HUES48 (cell line): ENCODE measurements at regions not wholly inside any gene's neighbourhood (a gene's known extent, or its start where the extent isn't known, plus 50 kb on each side); places are given as distances from the start of the nearest gene placed in this dataset.
"Not testable (repeated sequence)": the region's sequence is repeated elsewhere in the genome, so short reads cannot be mapped to it uniquely, and the experiment has no call there.

Experiments
- H3K27ac ChIP-seq: one replicate; pipeline ENCODE4 v1.7.0; 2013; ENCODE audit warnings: low read depth, low read length, inconsistent platforms
- H3K27me3 ChIP-seq: 2 replicates; pipeline ENCODE4 v1.6.1; 2013; ENCODE audit warnings: mild to moderate bottlenecking, low read length; ENCODE audit not compliant: control insufficient read depth, insufficient read depth
- H3K36me3 ChIP-seq: 2 replicates; pipeline ENCODE4 v1.6.1; 2013; ENCODE audit warnings: low read length; ENCODE audit not compliant: control insufficient read depth, insufficient read depth
- H3K4me1 ChIP-seq: 2 replicates; pipeline ENCODE4 v1.6.1; 2013; ENCODE audit warnings: mild to moderate bottlenecking, low read length; ENCODE audit not compliant: control insufficient read depth, insufficient read depth
- H3K4me3 ChIP-seq: 2 replicates; pipeline ENCODE4 v1.5.1; 2013; ENCODE audit warnings: mild to moderate bottlenecking, low read depth, low read length
- H3K9ac ChIP-seq: 2 replicates; pipeline ENCODE4 v1.6.1; 2013; ENCODE audit warnings: mild to moderate bottlenecking, low read depth, low read length, moderate library complexity
- H3K9me3 ChIP-seq: 2 replicates; pipeline ENCODE4 v1.6.1; 2013; ENCODE audit warnings: low read length; ENCODE audit not compliant: control insufficient read depth, insufficient read depth

- Histone ChIP-seq H3K4me1 (no peaks in the 10 kb centered on the region), H3K36me3 (no peaks in the 10 kb centered on the region), H3K9ac (no peak overlapping the region), H3K4me3 (no peak overlapping the region), H3K27ac (no peak overlapping the region), H3K9me3 (no peaks in the 10 kb centered on the region), H3K27me3 (no peaks in the 10 kb centered on the region)
These were observed 165.6 kb upstream of the POGK start for GRCh38 chr1:166673722-166674121.

GRCh38 chr1:166675213-166675612, 164.1 kb upstream of the POGK start:
- Histone ChIP-seq H3K4me3 (no peak overlapping the region), H3K36me3 (no peaks in the 10 kb centered on the region), H3K27ac (no peak overlapping the region), H3K9me3 (no peaks in the 10 kb centered on the region), H3K4me1 (no peaks in the 10 kb centered on the region), H3K9ac (no peak overlapping the region), H3K27me3 (no peaks in the 10 kb centered on the region)

GRCh38 chr1:166676981-166677380, 162.3 kb upstream of the POGK start:
- no peaks in the 10 kb centered on the region for H3K27me3 ChIP-seq
- no peak overlapping the region for H3K27ac ChIP-seq
- H3K36me3 ChIP-seq: no peaks in the 10 kb centered on the region
- no peak overlapping the region for H3K4me3 ChIP-seq
- no peaks in the 10 kb centered on the region for H3K4me1 ChIP-seq
- H3K9ac ChIP-seq: no peak overlapping the region
- H3K9me3 ChIP-seq: no peaks in the 10 kb centered on the region

- Histone ChIP-seq H3K4me3 (no peak overlapping the region), H3K9ac (no peak overlapping the region), H3K27me3 (no peaks in the 10 kb centered on the region), H3K4me1 (no peaks in the 10 kb centered on the region), H3K36me3 (no peaks in the 10 kb centered on the region), H3K9me3 (no peaks in the 10 kb centered on the region), H3K27ac (no peak overlapping the region)
These were observed 159.9 kb upstream of the POGK start for GRCh38 chr1:166679369-166679768.

- Histone ChIP-seq H3K4me3 (no peak overlapping the region), H3K27ac (no peak overlapping the region), H3K4me1 (no peaks in the 10 kb centered on the region), H3K36me3 (no peaks in the 10 kb centered on the region), H3K9ac (no peak overlapping the region), H3K27me3 (no peaks in the 10 kb centered on the region), H3K9me3 (no peaks in the 10 kb centered on the region)
These were observed 156.7 kb upstream of the POGK start for GRCh38 chr1:166682588-166682987.

GRCh38 chr1:166684669-166685068, 154.6 kb upstream of the POGK start:
- H3K27me3 ChIP-seq, H3K9me3 ChIP-seq, H3K36me3 ChIP-seq, H3K4me3 ChIP-seq, H3K27ac ChIP-seq, H3K9ac ChIP-seq, H3K4me1 ChIP-seq: not testable (repeated sequence)

GRCh38 chr1:166685200-166685599, 154.1 kb upstream of the POGK start:
- Histone ChIP-seq H3K4me1 (no peaks in the 10 kb centered on the region), H3K27ac (no peak overlapping the region), H3K27me3 (no peaks in the 10 kb centered on the region), H3K4me3 (no peak overlapping the region), H3K9ac (no peak overlapping the region), H3K9me3 (no peaks in the 10 kb centered on the region), H3K36me3 (no peaks in the 10 kb centered on the region)

- not testable (repeated sequence) for H3K4me3 ChIP-seq, H3K27me3 ChIP-seq, H3K9ac ChIP-seq, H3K9me3 ChIP-seq, H3K4me1 ChIP-seq, H3K36me3 ChIP-seq, H3K27ac ChIP-seq
These were observed 153.4 kb upstream of the POGK start for GRCh38 chr1:166685891-166686290.

- H3K4me1 ChIP-seq, H3K36me3 ChIP-seq, H3K27me3 ChIP-seq, H3K4me3 ChIP-seq, H3K9ac ChIP-seq, H3K27ac ChIP-seq, H3K9me3 ChIP-seq: not testable (repeated sequence)
These were observed 148.7 kb upstream of the POGK start for GRCh38 chr1:166690596-166690995.

GRCh38 chr1:166691476-166691875, 147.8 kb upstream of the POGK start:
- no peak overlapping the region for H3K4me3 ChIP-seq
- H3K36me3 ChIP-seq: no peaks in the 10 kb centered on the region
- no peak overlapping the region for H3K9ac ChIP-seq
- H3K4me1 ChIP-seq: no peaks in the 10 kb centered on the region
- H3K27ac ChIP-seq: no peak overlapping the region
- H3K9me3 ChIP-seq: no peaks in the 10 kb centered on the region
- H3K27me3 ChIP-seq: no peaks in the 10 kb centered on the region

GRCh38 chr1:166692346-166692745, 146.9 kb upstream of the POGK start:
- no peak overlapping the region for H3K9ac ChIP-seq
- no peaks in the 10 kb centered on the region for H3K27me3 ChIP-seq
- no peaks in the 10 kb centered on the region for H3K36me3 ChIP-seq
- no peaks in the 10 kb centered on the region for H3K9me3 ChIP-seq
- H3K4me3 ChIP-seq: no peak overlapping the region
- H3K4me1 ChIP-seq: no peaks in the 10 kb centered on the region
- H3K27ac ChIP-seq: no peak overlapping the region

GRCh38 chr1:166693158-166693557, 146.1 kb upstream of the POGK start:
- H3K9me3 ChIP-seq: no peaks in the 10 kb centered on the region
- H3K4me3 ChIP-seq: no peak overlapping the region
- H3K9ac ChIP-seq: no peak overlapping the region
- H3K36me3 ChIP-seq: no peaks in the 10 kb centered on the region
- no peaks in the 10 kb centered on the region for H3K4me1 ChIP-seq
- no peak overlapping the region for H3K27ac ChIP-seq
- H3K27me3 ChIP-seq: no peaks in the 10 kb centered on the region
